ENCODE measurements at regions not wholly inside any gene's neighbourhood (a gene's known extent, or its start where the extent isn't known, plus 50 kb on each side); places are given as distances from the start of the nearest gene placed in this dataset.

DNA sequence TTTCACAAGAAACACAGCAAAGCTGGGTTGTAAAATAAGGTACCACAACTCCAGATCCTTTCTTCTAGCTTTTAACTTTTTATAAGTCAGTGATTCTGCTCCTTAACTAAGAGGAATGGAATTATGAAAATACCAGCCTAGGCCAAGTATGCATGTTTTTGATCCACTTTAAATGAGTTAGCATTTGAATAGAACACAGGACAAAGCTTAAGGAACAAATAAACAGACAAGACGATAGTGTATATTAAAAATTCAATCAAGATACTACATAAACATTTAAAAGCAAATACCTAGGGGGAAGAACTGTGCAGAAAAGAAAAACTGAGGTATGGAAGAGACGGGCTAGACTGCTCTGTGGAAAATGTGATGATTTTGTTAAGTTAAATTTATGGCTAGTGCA lies 200.7 kb downstream of the LURAP1L start:
- ATAC-seq, result no peak
- no peak for TF ChIP-seq TOX (CRISPR knock-in tag; IDR thresholded peaks at IDR 0.05; ENCODE audit: borderline replicate concordance)
- no peak for TF ChIP-seq ZNF8 (CRISPR knock-in tag; IDR thresholded peaks at IDR 0.05)
- no peak for TF ChIP-seq BACH2 (CRISPR knock-in tag; IDR thresholded peaks at IDR 0.05; ENCODE audit: borderline replicate concordance)
- TF ChIP-seq CSRNP3 (CRISPR knock-in tag; IDR thresholded peaks at IDR 0.05), result no peak
- no peak for TF ChIP-seq OSR1 (CRISPR knock-in tag; IDR thresholded peaks at IDR 0.05)
- TF ChIP-seq ZNF70 (CRISPR knock-in tag; IDR thresholded peaks at IDR 0.05), result no peak
- no peak for TF ChIP-seq TCF4 (CRISPR knock-in tag; IDR thresholded peaks at IDR 0.05; ENCODE audit: borderline replicate concordance)
- TF ChIP-seq GLIS3 (CRISPR knock-in tag; IDR thresholded peaks at IDR 0.05), result no peak
- TF ChIP-seq, protein P1, sequence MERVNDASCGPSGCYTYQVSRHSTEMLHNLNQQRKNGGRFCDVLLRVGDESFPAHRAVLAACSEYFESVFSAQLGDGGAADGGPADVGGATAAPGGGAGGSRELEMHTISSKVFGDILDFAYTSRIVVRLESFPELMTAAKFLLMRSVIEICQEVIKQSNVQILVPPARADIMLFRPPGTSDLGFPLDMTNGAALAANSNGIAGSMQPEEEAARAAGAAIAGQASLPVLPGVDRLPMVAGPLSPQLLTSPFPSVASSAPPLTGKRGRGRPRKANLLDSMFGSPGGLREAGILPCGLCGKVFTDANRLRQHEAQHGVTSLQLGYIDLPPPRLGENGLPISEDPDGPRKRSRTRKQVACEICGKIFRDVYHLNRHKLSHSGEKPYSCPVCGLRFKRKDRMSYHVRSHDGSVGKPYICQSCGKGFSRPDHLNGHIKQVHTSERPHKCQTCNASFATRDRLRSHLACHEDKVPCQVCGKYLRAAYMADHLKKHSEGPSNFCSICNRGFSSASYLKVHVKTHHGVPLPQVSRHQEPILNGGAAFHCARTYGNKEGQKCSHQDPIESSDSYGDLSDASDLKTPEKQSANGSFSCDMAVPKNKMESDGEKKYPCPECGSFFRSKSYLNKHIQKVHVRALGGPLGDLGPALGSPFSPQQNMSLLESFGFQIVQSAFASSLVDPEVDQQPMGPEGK (CRISPR knock-in tag; IDR thresholded peaks at IDR 0.05; ENCODE audit: borderline replicate concordance), result no peak
- no peak for TF ChIP-seq SNAI2 (CRISPR knock-in tag; IDR thresholded peaks at IDR 0.05)
- TF ChIP-seq, protein P2, sequence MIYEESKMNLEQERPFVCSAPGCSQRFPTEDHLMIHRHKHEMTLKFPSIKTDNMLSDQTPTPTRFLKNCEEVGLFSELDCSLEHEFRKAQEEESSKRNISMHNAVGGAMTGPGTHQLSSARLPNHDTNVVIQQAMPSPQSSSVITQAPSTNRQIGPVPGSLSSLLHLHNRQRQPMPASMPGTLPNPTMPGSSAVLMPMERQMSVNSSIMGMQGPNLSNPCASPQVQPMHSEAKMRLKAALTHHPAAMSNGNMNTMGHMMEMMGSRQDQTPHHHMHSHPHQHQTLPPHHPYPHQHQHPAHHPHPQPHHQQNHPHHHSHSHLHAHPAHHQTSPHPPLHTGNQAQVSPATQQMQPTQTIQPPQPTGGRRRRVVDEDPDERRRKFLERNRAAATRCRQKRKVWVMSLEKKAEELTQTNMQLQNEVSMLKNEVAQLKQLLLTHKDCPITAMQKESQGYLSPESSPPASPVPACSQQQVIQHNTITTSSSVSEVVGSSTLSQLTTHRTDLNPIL (CRISPR knock-in tag; IDR thresholded peaks at IDR 0.05; ENCODE audit: low read depth), result no peak
- no peak for TF ChIP-seq PPARA (CRISPR knock-in tag; IDR thresholded peaks at IDR 0.05; ENCODE audit: borderline replicate concordance)
- no peak for TF ChIP-seq ESRRG (CRISPR knock-in tag; IDR thresholded peaks at IDR 0.05)
- TF ChIP-seq, protein P3, sequence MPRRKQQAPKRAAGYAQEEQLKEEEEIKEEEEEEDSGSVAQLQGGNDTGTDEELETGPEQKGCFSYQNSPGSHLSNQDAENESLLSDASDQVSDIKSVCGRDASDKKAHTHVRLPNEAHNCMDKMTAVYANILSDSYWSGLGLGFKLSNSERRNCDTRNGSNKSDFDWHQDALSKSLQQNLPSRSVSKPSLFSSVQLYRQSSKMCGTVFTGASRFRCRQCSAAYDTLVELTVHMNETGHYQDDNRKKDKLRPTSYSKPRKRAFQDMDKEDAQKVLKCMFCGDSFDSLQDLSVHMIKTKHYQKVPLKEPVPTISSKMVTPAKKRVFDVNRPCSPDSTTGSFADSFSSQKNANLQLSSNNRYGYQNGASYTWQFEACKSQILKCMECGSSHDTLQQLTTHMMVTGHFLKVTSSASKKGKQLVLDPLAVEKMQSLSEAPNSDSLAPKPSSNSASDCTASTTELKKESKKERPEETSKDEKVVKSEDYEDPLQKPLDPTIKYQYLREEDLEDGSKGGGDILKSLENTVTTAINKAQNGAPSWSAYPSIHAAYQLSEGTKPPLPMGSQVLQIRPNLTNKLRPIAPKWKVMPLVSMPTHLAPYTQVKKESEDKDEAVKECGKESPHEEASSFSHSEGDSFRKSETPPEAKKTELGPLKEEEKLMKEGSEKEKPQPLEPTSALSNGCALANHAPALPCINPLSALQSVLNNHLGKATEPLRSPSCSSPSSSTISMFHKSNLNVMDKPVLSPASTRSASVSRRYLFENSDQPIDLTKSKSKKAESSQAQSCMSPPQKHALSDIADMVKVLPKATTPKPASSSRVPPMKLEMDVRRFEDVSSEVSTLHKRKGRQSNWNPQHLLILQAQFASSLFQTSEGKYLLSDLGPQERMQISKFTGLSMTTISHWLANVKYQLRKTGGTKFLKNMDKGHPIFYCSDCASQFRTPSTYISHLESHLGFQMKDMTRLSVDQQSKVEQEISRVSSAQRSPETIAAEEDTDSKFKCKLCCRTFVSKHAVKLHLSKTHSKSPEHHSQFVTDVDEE (CRISPR knock-in tag; IDR thresholded peaks at IDR 0.05), result no peak
- no peak for TF ChIP-seq ARNTL (CRISPR knock-in tag; IDR thresholded peaks at IDR 0.05; ENCODE audit: borderline replicate concordance, low read depth)
- no peak for TF ChIP-seq ZC3H10 (CRISPR knock-in tag; IDR thresholded peaks at IDR 0.05)

- TF ChIP-seq, protein P4, sequence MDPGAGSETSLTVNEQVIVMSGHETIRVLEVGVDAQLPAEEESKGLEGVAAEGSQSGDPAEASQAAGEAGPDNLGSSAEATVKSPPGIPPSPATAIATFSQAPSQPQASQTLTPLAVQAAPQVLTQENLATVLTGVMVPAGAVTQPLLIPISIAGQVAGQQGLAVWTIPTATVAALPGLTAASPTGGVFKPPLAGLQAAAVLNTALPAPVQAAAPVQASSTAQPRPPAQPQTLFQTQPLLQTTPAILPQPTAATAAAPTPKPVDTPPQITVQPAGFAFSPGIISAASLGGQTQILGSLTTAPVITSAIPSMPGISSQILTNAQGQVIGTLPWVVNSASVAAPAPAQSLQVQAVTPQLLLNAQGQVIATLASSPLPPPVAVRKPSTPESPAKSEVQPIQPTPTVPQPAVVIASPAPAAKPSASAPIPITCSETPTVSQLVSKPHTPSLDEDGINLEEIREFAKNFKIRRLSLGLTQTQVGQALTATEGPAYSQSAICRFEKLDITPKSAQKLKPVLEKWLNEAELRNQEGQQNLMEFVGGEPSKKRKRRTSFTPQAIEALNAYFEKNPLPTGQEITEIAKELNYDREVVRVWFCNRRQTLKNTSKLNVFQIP (CRISPR knock-in tag; IDR thresholded peaks at IDR 0.05; ENCODE audit: borderline replicate concordance, low read depth), result no peak
- TF ChIP-seq TOX (CRISPR knock-in tag; IDR thresholded peaks at IDR 0.05; ENCODE audit: borderline replicate concordance) (no peak), ZNF8 (CRISPR knock-in tag; IDR thresholded peaks at IDR 0.05) (no peak), ZNF565 (CRISPR knock-in tag; conservative IDR thresholded peaks at IDR 0.05; ENCODE audit: low read depth) (no peak), OSR1 (CRISPR knock-in tag; IDR thresholded peaks at IDR 0.05) (no peak), TCF4 (CRISPR knock-in tag; IDR thresholded peaks at IDR 0.05; ENCODE audit: borderline replicate concordance) (no peak), RARB (CRISPR knock-in tag; IDR thresholded peaks at IDR 0.05) (no peak), ZFP30 (CRISPR knock-in tag; IDR thresholded peaks at IDR 0.05) (no peak), PPARA (CRISPR knock-in tag; IDR thresholded peaks at IDR 0.05; ENCODE audit: borderline replicate concordance) (no peak)
- TF ChIP-seq, protein P1 (CRISPR knock-in tag; IDR thresholded peaks at IDR 0.05; ENCODE audit: borderline replicate concordance), result no peak
- no peak for ATAC-seq
Observed at GRCh38 chr9:12980085-12980851, 205.4 kb downstream of the LURAP1L start.
